K562 (cell line): ENCODE measurements at regions not wholly inside any gene's neighbourhood (a gene's known extent, or its start where the extent isn't known, plus 50 kb on each side); places are given as distances from the start of the nearest gene placed in this dataset.

Source experiments
- BRCA1 ChIP-seq, 2 experiments: fragments of 450-650 bp in 1 of 2; sonication (generic) in 1 of 2; formaldehyde crosslinking in 1 of 2; IDR thresholded peaks; 2 replicates each; pipeline versions ENCODE4 v1.5.0 to v1.6.1; 2017 to 2020; ENCODE audit warnings: mild to moderate bottlenecking in 1 of 2, missing genetic modification reagents in 1 of 2
- CAMTA2 ChIP-seq: fragments of 250-450 bp; sonication (Bioruptor Pico); conservative IDR thresholded peaks from 2 replicates; pipeline ENCODE4 v1.5.1; 2022
- CBX1 ChIP-seq: sonication (generic); IDR thresholded peaks from 2 replicates; pipeline ENCODE4 v1.6.1; 2016; ENCODE audit warnings: antibody characterized with exemption, low read depth, mild to moderate bottlenecking
- CTBP1 ChIP-seq: fragments of 450-650 bp; IDR thresholded peaks from 2 replicates; pipeline ENCODE4 v1.6.1; 2016; ENCODE audit warnings: borderline replicate concordance
- DEAF1 ChIP-seq: fragments of 450-650 bp; formaldehyde crosslinking; IDR thresholded peaks from 2 replicates; pipeline ENCODE4 v1.4.0; 2020; ENCODE audit warnings: mild to moderate bottlenecking, moderate library complexity
- DMBX1 ChIP-seq: fragments of 250-450 bp; sonication (Bioruptor Pico); IDR thresholded peaks from 2 replicates; pipeline ENCODE4 v1.8.0; 2022; ENCODE audit warnings: inconsistent platforms, mild to moderate bottlenecking, moderate library complexity, borderline replicate concordance
- ELK1 ChIP-seq: sonication (generic); formaldehyde crosslinking; IDR thresholded peaks from 2 replicates; pipeline ENCODE4 v1.8.1; 2022; ENCODE audit warnings: missing genetic modification reagents
- ERF ChIP-seq: fragments of 450-650 bp; formaldehyde crosslinking; IDR thresholded peaks from 2 replicates; pipeline ENCODE4 v1.4.0; 2020; ENCODE audit warnings: mild to moderate bottlenecking, mixed read lengths
- MTA2 ChIP-seq: fragments of 450-650 bp; IDR thresholded peaks from 2 replicates; pipeline ENCODE4 v1.6.1; 2016; ENCODE audit warnings: low read depth
- NFRKB ChIP-seq: fragments of 450-650 bp; IDR thresholded peaks from 2 replicates; pipeline ENCODE4 v1.6.1; 2016; ENCODE audit warnings: low read depth
- OTX1 ChIP-seq: fragments of 450-650 bp; formaldehyde crosslinking; IDR thresholded peaks from 2 replicates; pipeline ENCODE4 v1.4.0; 2022; ENCODE audit warnings: mild to moderate bottlenecking
- PCBP1 ChIP-seq: fragments of 200-400 bp; formaldehyde crosslinking; IDR thresholded peaks from 2 replicates; pipeline ENCODE4 v1.6.1; 2018; ENCODE audit warnings: mild to moderate bottlenecking, low read depth, low read length; ENCODE audit not compliant: poor library complexity, severe bottlenecking
- POLR2A ChIP-seq: fragments of 450-650 bp; conservative IDR thresholded peaks from 2 replicates; pipeline ENCODE4 v1.6.1; 2016
- POLR2AphosphoS5 ChIP-seq: IDR thresholded peaks from 2 replicates; pipeline ENCODE4 v1.6.1; 2011; ENCODE audit warnings: mild to moderate bottlenecking, low read depth, low read length, moderate library complexity; ENCODE audit not compliant: control insufficient read depth, insufficient read depth
- POLR2G ChIP-seq: fragments of 200-400 bp; formaldehyde crosslinking; IDR thresholded peaks from 2 replicates; pipeline ENCODE4 v1.6.1; 2017; ENCODE audit warnings: low read depth, mild to moderate bottlenecking, antibody characterized with exemption, low read length, moderate library complexity
- SMAD3 ChIP-seq: fragments of 450-650 bp; formaldehyde crosslinking; conservative IDR thresholded peaks from 2 replicates; pipeline ENCODE4 v1.4.0; 2020; ENCODE audit warnings: mild to moderate bottlenecking
- ZBTB1 ChIP-seq: sonication (generic); formaldehyde crosslinking; IDR thresholded peaks from 2 replicates; pipeline ENCODE4 v1.8.1; 2023; ENCODE audit warnings: missing genetic modification reagents, low read depth, mild to moderate bottlenecking, borderline replicate concordance
- ZBTB43 ChIP-seq: sonication (generic); formaldehyde crosslinking; IDR thresholded peaks from 2 replicates; pipeline ENCODE4 v1.8.0; 2023; ENCODE audit warnings: mild to moderate bottlenecking, missing genetic modification reagents
- ZNF140 ChIP-seq: fragments of 250-450 bp; sonication (Bioruptor Pico); IDR thresholded peaks from 2 replicates; pipeline ENCODE4 v1.8.0; 2021; ENCODE audit warnings: moderate library complexity, mild to moderate bottlenecking, inconsistent platforms
- ZNF584 ChIP-seq: fragments of 200-800 bp; sonication (Bioruptor generic); IDR thresholded peaks from 2 replicates; pipeline ENCODE4 v1.6.1; 2016; ENCODE audit warnings: low read depth, mild to moderate bottlenecking, missing genetic modification characterization, missing compliant biosample characterization
- TF ChIP-seq, protein P1 (sequence below): fragments of 450-650 bp; conservative IDR thresholded peaks from 2 replicates; pipeline ENCODE4 v1.6.1; 2016; ENCODE audit warnings: missing genetic modification characterization, low read depth, mild to moderate bottlenecking, control low read depth, missing compliant biosample characterization
- TF ChIP-seq, protein P2 (sequence below): sonication (generic); formaldehyde crosslinking; IDR thresholded peaks from 2 replicates; pipeline ENCODE4 v1.4.0; 2020; ENCODE audit warnings: mild to moderate bottlenecking, missing genetic modification reagents

DNA sequence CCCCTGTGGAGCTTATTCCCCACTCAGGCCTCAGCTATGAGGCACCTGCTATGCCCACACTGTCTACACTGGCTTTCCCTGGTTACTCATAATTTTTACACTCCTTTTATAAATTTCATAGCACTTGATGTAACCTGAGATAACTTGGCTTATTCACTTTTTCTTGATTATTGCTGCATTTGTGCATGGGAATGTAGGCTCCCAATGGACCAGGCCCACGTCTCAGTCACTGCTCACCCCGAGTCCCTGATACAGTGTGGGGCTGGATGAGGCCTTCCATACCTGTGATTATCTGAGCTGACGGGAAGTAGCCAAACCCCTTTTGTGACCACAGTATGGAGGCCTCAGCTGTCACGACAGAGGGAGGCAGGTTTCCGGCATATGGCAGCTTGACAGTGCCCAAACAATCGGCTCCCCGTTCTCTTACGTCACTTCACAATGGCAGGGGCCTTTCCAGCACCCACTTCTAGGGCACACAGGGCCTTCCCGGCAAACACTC lies 645.3 kb downstream of the ACTR3B start (continued):
- no peak for TF ChIP-seq ZBTB43
- no peak for TF ChIP-seq ZBTB1
- no peak for TF ChIP-seq ERF (CRISPR knock-in tag)
- TF ChIP-seq POLR2AphosphoS5 = peak; percentile 67
- peak; percentile 48; the same call in 1 of the 2 replicates for TF ChIP-seq SMAD3 (CRISPR knock-in tag)
- TF ChIP-seq CAMTA2 = 0 out of 2 replicates have a peak, but pooled peaks have one; percentile 0
- no peak for TF ChIP-seq PCBP1
- peak; percentile 78 for TF ChIP-seq OTX1
- TF ChIP-seq, protein P1, sequence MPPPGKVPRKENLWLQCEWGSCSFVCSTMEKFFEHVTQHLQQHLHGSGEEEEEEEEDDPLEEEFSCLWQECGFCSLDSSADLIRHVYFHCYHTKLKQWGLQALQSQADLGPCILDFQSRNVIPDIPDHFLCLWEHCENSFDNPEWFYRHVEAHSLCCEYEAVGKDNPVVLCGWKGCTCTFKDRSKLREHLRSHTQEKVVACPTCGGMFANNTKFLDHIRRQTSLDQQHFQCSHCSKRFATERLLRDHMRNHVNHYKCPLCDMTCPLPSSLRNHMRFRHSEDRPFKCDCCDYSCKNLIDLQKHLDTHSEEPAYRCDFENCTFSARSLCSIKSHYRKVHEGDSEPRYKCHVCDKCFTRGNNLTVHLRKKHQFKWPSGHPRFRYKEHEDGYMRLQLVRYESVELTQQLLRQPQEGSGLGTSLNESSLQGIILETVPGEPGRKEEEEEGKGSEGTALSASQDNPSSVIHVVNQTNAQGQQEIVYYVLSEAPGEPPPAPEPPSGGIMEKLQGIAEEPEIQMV (tag) = no peak
- TF ChIP-seq POLR2A = peak; percentile 36
- TF ChIP-seq DEAF1 (CRISPR knock-in tag) = no peak
- no peak for TF ChIP-seq ZNF584 (CRISPR knock-in tag)
- TF ChIP-seq DMBX1 (CRISPR knock-in tag) = no peak
- no peak for TF ChIP-seq NFRKB
- no peak for TF ChIP-seq BRCA1 (IDR thresholded peaks at IDR 0.05)
- TF ChIP-seq BRCA1 (CRISPR knock-in tag; IDR thresholded peaks at IDR 0.05) = no peak
- TF ChIP-seq, protein P2, sequence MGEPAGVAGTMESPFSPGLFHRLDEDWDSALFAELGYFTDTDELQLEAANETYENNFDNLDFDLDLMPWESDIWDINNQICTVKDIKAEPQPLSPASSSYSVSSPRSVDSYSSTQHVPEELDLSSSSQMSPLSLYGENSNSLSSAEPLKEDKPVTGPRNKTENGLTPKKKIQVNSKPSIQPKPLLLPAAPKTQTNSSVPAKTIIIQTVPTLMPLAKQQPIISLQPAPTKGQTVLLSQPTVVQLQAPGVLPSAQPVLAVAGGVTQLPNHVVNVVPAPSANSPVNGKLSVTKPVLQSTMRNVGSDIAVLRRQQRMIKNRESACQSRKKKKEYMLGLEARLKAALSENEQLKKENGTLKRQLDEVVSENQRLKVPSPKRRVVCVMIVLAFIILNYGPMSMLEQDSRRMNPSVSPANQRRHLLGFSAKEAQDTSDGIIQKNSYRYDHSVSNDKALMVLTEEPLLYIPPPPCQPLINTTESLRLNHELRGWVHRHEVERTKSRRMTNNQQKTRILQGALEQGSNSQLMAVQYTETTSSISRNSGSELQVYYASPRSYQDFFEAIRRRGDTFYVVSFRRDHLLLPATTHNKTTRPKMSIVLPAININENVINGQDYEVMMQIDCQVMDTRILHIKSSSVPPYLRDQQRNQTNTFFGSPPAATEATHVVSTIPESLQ (CRISPR knock-in tag) = no peak
- TF ChIP-seq ELK1 (CRISPR knock-in tag) = no peak
- no peak for TF ChIP-seq ZNF140
- TF ChIP-seq CBX1 = no peak
- TF ChIP-seq POLR2G = peak; percentile 79
- no peak for TF ChIP-seq MTA2
- no peak for TF ChIP-seq CTBP1
